HG03575 (cell line): ENCODE measurements at regions not wholly inside any gene's neighbourhood (a gene's known extent, or its start where the extent isn't known, plus 50 kb on each side); places are given as distances from the start of the nearest gene placed in this dataset.
"Not testable (repeated sequence)": the region's sequence is repeated elsewhere in the genome, so short reads cannot be mapped to it uniquely, and the experiment has no call there.

Experiments
- ATAC-seq: cut with Tn5 transposase; IDR thresholded peaks from one replicate; pipeline ENCODE4 v1.9.1; 2021; ENCODE audit not compliant: unreplicated experiment, insufficient number of reproducible peaks, low FRiP score; ENCODE audit errors: extremely low read depth

GRCh38 chr4:60709061-60709460, 491.1 kb upstream of the ADGRL3 start:
- no peak for ATAC-seq

GRCh38 chr4:60718874-60719273, 481.3 kb upstream of the ADGRL3 start:
- ATAC-seq, result no peak

- no peak for ATAC-seq
Observed at GRCh38 chr4:60721685-60722084, 478.4 kb upstream of the ADGRL3 start.

- ATAC-seq, result no peak
Observed at GRCh38 chr4:60723796-60724195, 476.3 kb upstream of the ADGRL3 start.

- ATAC-seq, result no peak
Observed at GRCh38 chr4:60724623-60725022, 475.5 kb upstream of the ADGRL3 start.

GRCh38 chr4:60726779-60727178, 473.3 kb upstream of the ADGRL3 start:
- ATAC-seq, result no peak

- no peak for ATAC-seq
Observed at GRCh38 chr4:60729194-60729593, 470.9 kb upstream of the ADGRL3 start.

- ATAC-seq, result not testable (repeated sequence)
Observed at GRCh38 chr4:60729764-60730163, 470.4 kb upstream of the ADGRL3 start.

GRCh38 chr4:60737858-60738257, 462.3 kb upstream of the ADGRL3 start:
- no peak for ATAC-seq

GRCh38 chr4:60743654-60744053, 456.5 kb upstream of the ADGRL3 start:
- no peak for ATAC-seq

GRCh38 chr4:60744767-60745166, 455.4 kb upstream of the ADGRL3 start:
- ATAC-seq, result no peak

- ATAC-seq, result no peak
Observed at GRCh38 chr4:60745800-60746571, 454.1 kb upstream of the ADGRL3 start.

- ATAC-seq, result no peak
Observed at GRCh38 chr4:60750962-60751361, 449.2 kb upstream of the ADGRL3 start.

- no peak for ATAC-seq
Observed at GRCh38 chr4:60757986-60758680, 442.0 kb upstream of the ADGRL3 start.

- ATAC-seq, result no peak
Observed at GRCh38 chr4:60759518-60760245, 440.4 kb upstream of the ADGRL3 start.

GRCh38 chr4:60780874-60781273, 419.3 kb upstream of the ADGRL3 start:
- ATAC-seq, result no peak

- ATAC-seq, result no peak
Observed at GRCh38 chr4:60790608-60791007, 409.5 kb upstream of the ADGRL3 start.

GRCh38 chr4:60794372-60794771, 405.8 kb upstream of the ADGRL3 start:
- no peak for ATAC-seq

GRCh38 chr4:60799214-60799613, 400.9 kb upstream of the ADGRL3 start:
- ATAC-seq, result no peak

GRCh38 chr4:60800701-60801100, 399.4 kb upstream of the ADGRL3 start:
- ATAC-seq, result no peak
